SH-SY5Y (cell line): ENCODE measurements at regions not wholly inside any gene's neighbourhood (a gene's known extent, or its start where the extent isn't known, plus 50 kb on each side); places are given as distances from the start of the nearest gene placed in this dataset.

Experiments used
- GATA2 ChIP-seq: IDR thresholded peaks from 2 replicates; pipeline ENCODE4 v1.6.1; 2011; ENCODE audit warnings: mild to moderate bottlenecking, low read depth, low read length
- GATA3 ChIP-seq: IDR thresholded peaks from 2 replicates; pipeline ENCODE4 v1.6.1; 2011; ENCODE audit warnings: low read depth, mild to moderate bottlenecking, low read length, moderate library complexity

GRCh38 chr18:34077599-34077998 lies 147.1 kb downstream of the NOL4 start:
- TF ChIP-seq GATA2 = no peak
- no peak for TF ChIP-seq GATA3
